CD4-positive, alpha-beta T cell (primary cell): ENCODE measurements at regions not wholly inside any gene's neighbourhood (a gene's known extent, or its start where the extent isn't known, plus 50 kb on each side); places are given as distances from the start of the nearest gene placed in this dataset.

Experiments
- ATAC-seq: fragments of 200-7000 bp; cut with Tn5 transposase; one replicate; pipeline ENCODE4 v1.10.0; 2022; ENCODE audit warnings: mild to moderate bottlenecking; ENCODE audit not compliant: poor library complexity
- CTCF ChIA-PET: fragments of 350-600 bp; sonication (Branson Sonifier 250); formaldehyde crosslinking; loops from one replicate; lab custom pipeline; 2021; ENCODE audit warnings: antibody characterized with exemption, inconsistent platforms; lab: Charles Lee
- POLR2A ChIA-PET: fragments of 350-600 bp; sonication (Branson Sonifier 250); formaldehyde crosslinking; loops from one replicate; lab custom pipeline; 2021; ENCODE audit warnings: antibody characterized with exemption, inconsistent platforms; lab: Charles Lee
- DNase-seq, 14 experiments: peaks; one replicate each; pipeline ENCODE4 v3.0.0-alpha.2; 2013 to 2020; ENCODE audit warnings: mixed read lengths in 2 of 14
- H3K27ac ChIP-seq, 2 donors: one replicate each; pipeline versions ENCODE4 v1.5.1 to v1.7.0; 2013; ENCODE audit warnings: low read length in 2 of 2, low read depth in 1 of 2, mild to moderate bottlenecking in 1 of 2
- H3K27me3 ChIP-seq, 2 experiments: 1 replicate in 1 of 2; 2 replicates in 1 of 2; pipeline versions ENCODE4 v1.6.1 to v1.7.0; 2013; ENCODE audit warnings: low read length in 2 of 2, control low read depth in 1 of 2, mild to moderate bottlenecking in 1 of 2, moderate library complexity in 1 of 2; ENCODE audit not compliant: insufficient read depth in 2 of 2, control insufficient read depth in 1 of 2
- H3K36me3 ChIP-seq: one replicate; pipeline ENCODE4 v1.6.1; 2013; ENCODE audit warnings: low read length, control low read depth; ENCODE audit not compliant: insufficient read depth
- H3K4me1 ChIP-seq: one replicate; pipeline ENCODE4 v1.6.1; 2013; ENCODE audit warnings: low read length, control low read depth; ENCODE audit not compliant: insufficient read depth
- H3K4me3 ChIP-seq: one replicate; pipeline ENCODE4 v1.5.1; 2013; ENCODE audit warnings: mild to moderate bottlenecking, low read length, moderate library complexity
- H3K9me3 ChIP-seq, 2 experiments: 1 replicate in 1 of 2; 2 replicates in 1 of 2; pipeline versions ENCODE4 v1.6.1 to v1.7.0; 2013; ENCODE audit warnings: low read length in 2 of 2, mild to moderate bottlenecking in 2 of 2, control low read depth in 1 of 2, moderate library complexity in 1 of 2; ENCODE audit not compliant: control insufficient read depth in 1 of 2, insufficient read depth in 1 of 2
- H3K27ac Mint-ChIP-seq: one replicate; pipeline ENCODE4 v1.8.0; 2020; ENCODE audit warnings: mixed read lengths
- H3K27me3 Mint-ChIP-seq: one replicate; pipeline ENCODE4 v1.8.0; 2021; ENCODE audit warnings: mixed read lengths
- H3K36me3 Mint-ChIP-seq: one replicate; pipeline ENCODE4 v1.8.0; 2021; ENCODE audit warnings: low read depth, mixed read lengths
- H3K4me1 Mint-ChIP-seq: one replicate; pipeline ENCODE4 v1.8.0; 2021; ENCODE audit warnings: low read depth, mixed read lengths
- H3K4me3 Mint-ChIP-seq: one replicate; pipeline ENCODE4 v1.8.0; 2020; ENCODE audit warnings: mild to moderate bottlenecking, mixed read lengths
- H3K9me3 Mint-ChIP-seq: one replicate; pipeline ENCODE4 v1.8.0; 2020; ENCODE audit warnings: mixed read lengths
- intact Hi-C, 2 experiments: fragments of 100-400 bp; cut with DNase I in 1 of 2; cut with micrococcal nuclease in 1 of 2; formaldehyde crosslinking; loops; one replicate each; pipeline versions ENCODE4 v1.15.1 to v1.9.0; 2023 to 2025; cut with DNase I, micrococcal nuclease
- TF ChIP-seq, protein P1 (sequence below): fragments of 200-600 bp; IDR thresholded peaks from one replicate; pipeline ENCODE4 v1.8.0; 2022; ENCODE audit warnings: antibody characterized with exemption, mild to moderate bottlenecking

DNA sequence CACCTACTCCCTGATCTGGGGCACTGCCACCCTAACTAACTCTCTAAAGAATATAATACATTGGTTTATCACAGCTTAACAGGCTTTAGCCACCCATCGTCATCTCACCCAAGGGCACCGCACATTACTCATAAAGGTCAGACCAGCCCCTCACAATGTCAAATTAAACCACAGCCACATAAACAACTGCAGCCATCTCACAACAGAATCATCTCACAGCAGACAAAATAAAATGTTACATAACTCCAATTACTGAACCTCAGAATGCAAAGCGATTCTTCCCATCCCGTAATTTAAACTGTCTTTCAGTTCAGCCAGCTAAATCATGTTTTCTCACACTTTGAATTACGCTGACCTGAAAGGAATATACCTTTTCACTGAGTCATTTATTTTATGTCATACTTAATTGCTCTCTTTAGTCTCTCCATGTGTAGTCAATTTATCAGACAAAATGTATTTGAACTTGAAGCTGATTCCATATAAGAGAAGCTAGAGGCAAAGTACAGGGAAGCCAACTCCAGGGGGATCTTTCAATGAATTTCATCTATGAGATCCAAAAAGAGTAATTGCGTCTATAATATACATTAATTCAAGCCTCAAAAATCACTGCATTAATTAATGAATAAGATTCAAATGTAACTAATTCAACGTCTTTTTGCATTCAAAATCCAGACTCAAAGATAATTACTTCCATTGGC is 96.9 kb upstream of the NEBL start:
- Histone ChIP-seq H3K9me3 (peaks cover 0 to 4% of the 10 kb centered on the region in 2 experiments), H3K27ac (no peak overlapping the region), H3K36me3 (no peaks in the 10 kb centered on the region), H3K4me3 (no peak overlapping the region), H3K27me3 (no peaks in the 10 kb centered on the region), H3K4me1 (no peaks in the 10 kb centered on the region)
- ChIA-PET CTCF (no interaction called here), POLR2A (no interaction called here)
- TF ChIP-seq, protein P1, sequence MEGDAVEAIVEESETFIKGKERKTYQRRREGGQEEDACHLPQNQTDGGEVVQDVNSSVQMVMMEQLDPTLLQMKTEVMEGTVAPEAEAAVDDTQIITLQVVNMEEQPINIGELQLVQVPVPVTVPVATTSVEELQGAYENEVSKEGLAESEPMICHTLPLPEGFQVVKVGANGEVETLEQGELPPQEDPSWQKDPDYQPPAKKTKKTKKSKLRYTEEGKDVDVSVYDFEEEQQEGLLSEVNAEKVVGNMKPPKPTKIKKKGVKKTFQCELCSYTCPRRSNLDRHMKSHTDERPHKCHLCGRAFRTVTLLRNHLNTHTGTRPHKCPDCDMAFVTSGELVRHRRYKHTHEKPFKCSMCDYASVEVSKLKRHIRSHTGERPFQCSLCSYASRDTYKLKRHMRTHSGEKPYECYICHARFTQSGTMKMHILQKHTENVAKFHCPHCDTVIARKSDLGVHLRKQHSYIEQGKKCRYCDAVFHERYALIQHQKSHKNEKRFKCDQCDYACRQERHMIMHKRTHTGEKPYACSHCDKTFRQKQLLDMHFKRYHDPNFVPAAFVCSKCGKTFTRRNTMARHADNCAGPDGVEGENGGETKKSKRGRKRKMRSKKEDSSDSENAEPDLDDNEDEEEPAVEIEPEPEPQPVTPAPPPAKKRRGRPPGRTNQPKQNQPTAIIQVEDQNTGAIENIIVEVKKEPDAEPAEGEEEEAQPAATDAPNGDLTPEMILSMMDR = no peak
- intact Hi-C loops = no loop called here
- Mint-ChIP-seq H3K4me3 (no peak overlapping the region), H3K36me3 (no peaks in the 10 kb centered on the region), H3K9me3 (no peaks in the 10 kb centered on the region), H3K27me3 (no peaks in the 10 kb centered on the region), H3K27ac (no peak overlapping the region), H3K4me1 (no peaks in the 10 kb centered on the region)
- no peak for ATAC-seq
- DNase-seq = no peak

DNA sequence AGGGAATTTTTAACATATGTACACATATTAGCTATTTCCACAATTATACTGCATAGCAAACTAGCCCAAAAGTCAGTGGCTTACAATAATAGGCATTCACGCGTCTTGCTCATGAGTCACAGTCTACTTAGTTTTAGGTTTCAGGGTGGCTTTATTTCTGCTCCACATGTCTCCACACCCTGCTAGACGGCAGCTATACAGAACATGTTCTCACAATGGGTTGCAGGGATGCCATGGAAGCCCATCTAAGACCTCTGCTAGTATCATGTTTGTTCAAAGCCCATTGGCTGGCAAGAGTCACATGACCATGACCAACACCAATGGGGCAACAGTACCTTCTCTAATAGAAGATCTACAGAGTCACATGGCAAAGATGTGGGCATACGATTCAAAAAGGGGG is 96.3 kb upstream of the NEBL start:
- H3K9me3 Mint-ChIP-seq = no peaks in the 10 kb centered on the region
- H3K36me3 ChIP-seq = no peaks in the 10 kb centered on the region

DNA sequence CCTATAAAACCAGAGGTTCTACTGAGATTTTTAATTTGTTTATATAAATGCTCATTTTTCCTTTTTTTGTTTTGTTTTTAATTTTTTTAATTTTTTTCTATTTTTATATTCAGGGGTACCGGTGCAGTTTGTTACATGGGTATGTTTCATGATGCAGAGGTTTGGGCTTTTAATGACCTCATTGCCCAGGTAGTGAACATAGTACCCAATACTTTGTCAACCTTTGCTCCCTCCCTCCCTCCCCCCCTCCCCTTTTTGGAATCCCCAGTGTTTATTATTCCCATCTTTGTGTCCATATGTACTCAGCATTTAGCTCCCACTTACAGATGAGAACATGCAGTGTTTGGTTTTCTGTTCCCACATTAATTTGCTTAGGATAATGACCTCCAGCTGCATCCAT is 94.4 kb upstream of the NEBL start:
- no peaks in the 10 kb centered on the region for H3K27me3 ChIP-seq
- Mint-ChIP-seq H3K36me3 (no peaks in the 10 kb centered on the region), H3K4me1 (no peaks in the 10 kb centered on the region), H3K27me3 (no peaks in the 10 kb centered on the region), H3K9me3 (no peaks in the 10 kb centered on the region), H3K4me3 (no peak overlapping the region), H3K27ac (no peak overlapping the region)
- TF ChIP-seq, protein P1 = no peak
- intact Hi-C loops = no loop called here
- no peak overlapping the region for H3K27ac ChIP-seq
- no peak overlapping the region for H3K4me3 ChIP-seq
- DNase-seq (no peak), ATAC-seq (no peak)
- H3K9me3 ChIP-seq = peaks cover 0 to 4% of the 10 kb centered on the region in 2 experiments
- H3K36me3 ChIP-seq = no peaks in the 10 kb centered on the region
- H3K4me1 ChIP-seq = no peaks in the 10 kb centered on the region
- POLR2A ChIA-PET = no interaction called here
- CTCF ChIA-PET = no interaction called here

More for the DNA sequence above, 96.3 kb upstream of the NEBL start:
- TF ChIP-seq, protein P1 = no peak
- no peaks in the 10 kb centered on the region for H3K36me3 Mint-ChIP-seq
- ChIA-PET POLR2A (no interaction called here), CTCF (no interaction called here)
- DNase-seq = no peak
- no peaks in the 10 kb centered on the region for H3K27me3 Mint-ChIP-seq
- H3K4me1 ChIP-seq = no peaks in the 10 kb centered on the region
- H3K4me1 Mint-ChIP-seq = no peaks in the 10 kb centered on the region
- H3K27ac Mint-ChIP-seq = no peak overlapping the region
- H3K4me3 ChIP-seq = no peak overlapping the region
- ATAC-seq = no peak
- H3K27me3 ChIP-seq = no peaks in the 10 kb centered on the region
- no peak overlapping the region for H3K4me3 Mint-ChIP-seq
- intact Hi-C loops = no loop called here
- peaks cover 0 to 4% of the 10 kb centered on the region in 2 experiments for H3K9me3 ChIP-seq
- no peak overlapping the region for H3K27ac ChIP-seq
